Tibial nerve (tissue), 4 donors: ENCODE measurements at regions not wholly inside any gene's neighbourhood (a gene's known extent, or its start where the extent isn't known, plus 50 kb on each side); places are given as distances from the start of the nearest gene placed in this dataset.

Experiments used
- CTCF ChIP-seq, 5 experiments: fragments of 200-600 bp in 3 of 5; fragments of 450-650 bp in 2 of 5; sonication (generic) in 3 of 5; IDR thresholded peaks; one replicate each; pipeline ENCODE4 v1.5.1; 2016 to 2019; ENCODE audit warnings: antibody characterized with exemption in 5 of 5, mild to moderate bottlenecking in 3 of 5, moderate library complexity in 2 of 5
- EP300 ChIP-seq, 2 donors: sonication (generic); formaldehyde crosslinking; IDR thresholded peaks; one replicate each; pipeline ENCODE4 v1.6.1; 2017; ENCODE audit warnings: antibody characterized with exemption in 2 of 2, mild to moderate bottlenecking in 1 of 2
- POLR2A ChIP-seq, 2 donors: fragments of 450-650 bp; IDR thresholded peaks; one replicate each; pipeline ENCODE4 v1.6.1; 2017; ENCODE audit warnings: antibody characterized with exemption in 2 of 2, mild to moderate bottlenecking in 2 of 2, moderate library complexity in 2 of 2

DNA sequence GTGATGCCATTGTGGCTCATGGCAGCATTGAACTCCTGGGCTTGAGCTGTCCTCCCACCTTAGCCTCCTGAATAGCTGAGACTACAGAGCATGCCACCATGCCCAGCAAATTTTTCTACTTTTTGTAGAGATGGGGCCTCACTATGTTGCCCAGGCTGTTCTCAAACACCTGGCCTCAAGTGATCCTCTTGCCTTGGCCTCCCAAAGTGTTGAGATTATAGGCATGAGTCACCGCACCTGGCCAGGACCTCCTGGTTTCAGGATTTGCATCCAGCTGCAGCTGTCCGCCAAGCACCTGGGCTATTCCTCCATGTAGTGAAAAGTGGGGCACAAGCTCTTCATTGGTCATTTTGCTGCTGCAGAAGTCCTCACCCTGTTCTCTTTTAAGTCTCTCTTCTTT, 58.9 kb downstream of the ZNF22 start:
- no peak for TF ChIP-seq POLR2A (IDR thresholded peaks at IDR 0.05)
- no peak for TF ChIP-seq CTCF (IDR thresholded peaks at IDR 0.05)
- no peak for TF ChIP-seq EP300 (IDR thresholded peaks at IDR 0.05)
